Uterus (tissue), 2 donors: ENCODE measurements at regions not wholly inside any gene's neighbourhood (a gene's known extent, or its start where the extent isn't known, plus 50 kb on each side); places are given as distances from the start of the nearest gene placed in this dataset.

Source experiments
- CTCF ChIP-seq, 4 experiments: fragments of 200-600 bp in 2 of 4; fragments of 450-650 bp in 2 of 4; sonication (generic) in 2 of 4; IDR thresholded peaks; one replicate each; pipeline ENCODE4 v1.5.1; 2016 to 2019; ENCODE audit warnings: antibody characterized with exemption in 4 of 4, mild to moderate bottlenecking in 2 of 4, moderate library complexity in 1 of 4
- POLR2A ChIP-seq, 2 donors: fragments of 450-650 bp; IDR thresholded peaks; one replicate each; pipeline ENCODE4 v1.6.1; 2016; ENCODE audit warnings: antibody characterized with exemption in 2 of 2, mild to moderate bottlenecking in 1 of 2, moderate library complexity in 1 of 2

GRCh38 chr13:111013196-111013595, 98.3 kb upstream of the ANKRD10 start:
- no peak for TF ChIP-seq POLR2A (IDR thresholded peaks at IDR 0.05)
- TF ChIP-seq CTCF (IDR thresholded peaks at IDR 0.05) = no peak
